Thymus (tissue), 11 donors: ENCODE measurements at regions not wholly inside any gene's neighbourhood (a gene's known extent, or its start where the extent isn't known, plus 50 kb on each side); places are given as distances from the start of the nearest gene placed in this dataset.

Experiments used
- DNase-seq, 9 donors: peaks; one replicate each; pipeline ENCODE4 v3.0.0-alpha.2; 2013; ENCODE audit warnings: low spot score in 9 of 9, low read depth in 6 of 9, missing footprints in 1 of 9
- H3K27ac ChIP-seq, 2 donors: one replicate each; pipeline ENCODE4 v1.5.1; 2013; ENCODE audit warnings: control low read depth in 1 of 2, low read depth in 1 of 2, low read length in 1 of 2, mild to moderate bottlenecking in 1 of 2, moderate library complexity in 1 of 2
- H3K27me3 ChIP-seq, 2 donors: one replicate each; pipeline ENCODE4 v1.5.1; 2013; ENCODE audit warnings: low read length in 1 of 2; ENCODE audit not compliant: control insufficient read depth in 2 of 2, insufficient read depth in 1 of 2
- H3K36me3 ChIP-seq, 2 donors: one replicate each; pipeline ENCODE4 v1.5.1; 2013; ENCODE audit warnings: low read length in 1 of 2, mild to moderate bottlenecking in 1 of 2, moderate library complexity in 1 of 2; ENCODE audit not compliant: control insufficient read depth in 2 of 2, insufficient read depth in 2 of 2
- H3K4me1 ChIP-seq, 2 donors: one replicate each; pipeline ENCODE4 v1.5.1; 2013; ENCODE audit warnings: low read length in 2 of 2; ENCODE audit not compliant: control insufficient read depth in 2 of 2, insufficient read depth in 2 of 2
- H3K4me3 ChIP-seq, 2 donors: one replicate each; pipeline ENCODE4 v1.5.1; 2013; ENCODE audit warnings: low read length in 2 of 2, control low read depth in 1 of 2, mild to moderate bottlenecking in 1 of 2
- H3K9me3 ChIP-seq, 2 donors: one replicate each; pipeline ENCODE4 v1.5.1; 2013; ENCODE audit warnings: low read length in 1 of 2, mild to moderate bottlenecking in 1 of 2; ENCODE audit not compliant: control insufficient read depth in 2 of 2, insufficient read depth in 1 of 2
- WGBS: extraction: QIAGEN DNeasy Blood & Tissue Kit; methylation state at CpG from one replicate; pipeline ENCODE4 v1.1.7; 2013; 5-methylcytosine and 5-hydroxymethylcytosine counted together
- donor health status: healthy.

DNA sequence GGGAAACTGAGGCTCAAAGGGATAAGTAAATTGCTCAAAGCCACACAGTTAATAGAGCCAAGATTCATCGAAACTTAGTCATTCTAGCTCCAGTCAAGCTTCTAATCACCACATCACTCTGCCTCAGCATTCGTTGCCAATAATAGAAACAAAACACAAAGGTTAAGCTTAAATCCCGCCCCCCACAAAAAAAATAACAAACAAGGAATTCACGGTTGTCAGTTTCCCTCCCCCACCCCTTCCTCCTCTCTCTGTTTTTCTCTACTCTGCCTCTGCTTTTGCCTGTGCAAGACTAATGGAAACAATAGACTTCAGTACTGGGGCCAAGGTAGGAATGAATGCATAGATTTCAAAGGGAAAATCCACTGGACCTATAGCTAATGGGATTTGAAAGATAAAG, 70.7 kb upstream of the ZNF644 start:
- Histone ChIP-seq H3K27ac (no peak overlapping the region), H3K4me3 (no peak overlapping the region), H3K4me1 (no peaks in the 10 kb centered on the region), H3K27me3 (no peaks in the 10 kb centered on the region), H3K9me3 (peaks cover 0 to 9% of the 10 kb centered on the region in 2 donors), H3K36me3 (no peaks in the 10 kb centered on the region)
- DNase-seq: no peak
- 55% methylated on average over 4 of the region's 4 CpGs for WGBS

- no peak overlapping the region for H3K27ac ChIP-seq
- no peak for DNase-seq
- no peak overlapping the region for H3K4me3 ChIP-seq
- H3K36me3 ChIP-seq: no peaks in the 10 kb centered on the region
- H3K9me3 ChIP-seq: peaks cover 0 to 9% of the 10 kb centered on the region in 2 donors
- WGBS: 60% methylated on average over 7 of the region's 7 CpGs
- H3K27me3 ChIP-seq: no peaks in the 10 kb centered on the region
- H3K4me1 ChIP-seq: no peaks in the 10 kb centered on the region
Observed at GRCh38 chr1:91091812-91092211, 70.0 kb upstream of the ZNF644 start.

DNA sequence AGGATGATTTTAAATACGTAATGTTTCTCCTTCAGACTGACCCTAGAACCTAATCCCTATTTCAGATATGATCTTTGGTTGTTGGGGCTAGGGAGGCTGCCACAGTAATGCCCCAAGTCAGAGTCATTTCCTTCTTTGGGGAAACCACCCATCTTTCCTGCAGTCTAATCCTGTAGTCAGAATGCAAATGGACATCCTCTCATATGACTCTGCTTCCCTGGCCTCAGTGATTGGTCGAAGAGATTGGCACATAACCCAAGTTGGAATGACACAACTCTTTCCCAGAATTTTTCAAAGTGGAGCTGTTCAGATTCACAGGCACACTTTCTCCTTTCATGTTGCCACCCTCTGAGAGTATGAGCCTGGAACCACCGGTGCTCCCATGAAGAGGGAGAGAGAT, 58.8 kb upstream of the ZNF644 start:
- H3K4me3 ChIP-seq: no peak overlapping the region
- no peaks in the 10 kb centered on the region for H3K27me3 ChIP-seq
- WGBS: 93% methylated on average over 3 of the region's 3 CpGs
- no peaks in the 10 kb centered on the region for H3K36me3 ChIP-seq
- H3K27ac ChIP-seq: no peak overlapping the region
- H3K9me3 ChIP-seq: peaks cover 0 to 4% of the 10 kb centered on the region in 2 donors
- no peak for DNase-seq
- H3K4me1 ChIP-seq: no peaks in the 10 kb centered on the region

DNA sequence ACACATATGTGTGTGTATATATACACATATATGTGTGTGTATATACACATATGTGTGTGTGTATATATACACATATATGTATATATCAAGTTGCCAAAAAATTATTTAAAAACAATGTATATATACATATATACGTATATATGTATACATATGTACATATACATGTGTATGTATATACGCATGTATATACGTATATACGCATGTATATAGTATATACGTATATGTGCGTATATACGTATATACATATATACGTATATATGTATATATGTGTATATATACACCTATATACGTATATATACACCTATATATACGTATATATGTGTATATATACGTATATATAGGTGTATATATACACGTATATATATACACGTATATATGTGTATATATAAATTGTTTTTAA, 57.0 kb upstream of the ZNF644 start:
- WGBS: 97% methylated on average over 13 of the region's 13 CpGs
- H3K27me3 ChIP-seq: no peaks in the 10 kb centered on the region
- no peak overlapping the region for H3K27ac ChIP-seq
- H3K9me3 ChIP-seq: no peaks in the 10 kb centered on the region
- no peak overlapping the region for H3K4me3 ChIP-seq
- H3K36me3 ChIP-seq: no peaks in the 10 kb centered on the region
- DNase-seq: no peak
- no peaks in the 10 kb centered on the region for H3K4me1 ChIP-seq

DNA sequence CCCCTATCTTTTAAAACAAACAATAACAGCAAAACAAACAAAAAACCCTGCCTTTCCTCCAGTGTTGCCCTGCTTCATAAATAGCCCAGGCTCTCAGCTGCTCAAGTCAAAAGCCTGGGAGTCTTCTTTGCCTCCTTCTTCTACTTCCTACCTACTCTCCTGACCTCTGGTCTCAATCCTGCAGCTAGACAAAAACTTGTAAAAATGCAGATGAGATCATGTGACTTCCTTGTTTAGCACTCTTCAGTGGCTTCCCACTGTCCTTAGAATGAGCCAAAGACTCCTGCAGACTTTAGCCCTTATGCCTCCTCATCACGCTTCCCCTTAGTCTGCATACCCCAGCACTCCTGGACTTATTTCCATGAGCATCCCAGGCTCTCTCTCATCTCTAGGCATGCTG, 55.0 kb upstream of the ZNF644 start:
- no peak for DNase-seq
- Histone ChIP-seq H3K4me3 (no peak overlapping the region), H3K27me3 (no peaks in the 10 kb centered on the region), H3K4me1 (no peaks in the 10 kb centered on the region), H3K27ac (no peak overlapping the region), H3K36me3 (no peaks in the 10 kb centered on the region), H3K9me3 (no peaks in the 10 kb centered on the region)
- WGBS: 98% methylated on average over 1 of the region's 1 CpG

DNA sequence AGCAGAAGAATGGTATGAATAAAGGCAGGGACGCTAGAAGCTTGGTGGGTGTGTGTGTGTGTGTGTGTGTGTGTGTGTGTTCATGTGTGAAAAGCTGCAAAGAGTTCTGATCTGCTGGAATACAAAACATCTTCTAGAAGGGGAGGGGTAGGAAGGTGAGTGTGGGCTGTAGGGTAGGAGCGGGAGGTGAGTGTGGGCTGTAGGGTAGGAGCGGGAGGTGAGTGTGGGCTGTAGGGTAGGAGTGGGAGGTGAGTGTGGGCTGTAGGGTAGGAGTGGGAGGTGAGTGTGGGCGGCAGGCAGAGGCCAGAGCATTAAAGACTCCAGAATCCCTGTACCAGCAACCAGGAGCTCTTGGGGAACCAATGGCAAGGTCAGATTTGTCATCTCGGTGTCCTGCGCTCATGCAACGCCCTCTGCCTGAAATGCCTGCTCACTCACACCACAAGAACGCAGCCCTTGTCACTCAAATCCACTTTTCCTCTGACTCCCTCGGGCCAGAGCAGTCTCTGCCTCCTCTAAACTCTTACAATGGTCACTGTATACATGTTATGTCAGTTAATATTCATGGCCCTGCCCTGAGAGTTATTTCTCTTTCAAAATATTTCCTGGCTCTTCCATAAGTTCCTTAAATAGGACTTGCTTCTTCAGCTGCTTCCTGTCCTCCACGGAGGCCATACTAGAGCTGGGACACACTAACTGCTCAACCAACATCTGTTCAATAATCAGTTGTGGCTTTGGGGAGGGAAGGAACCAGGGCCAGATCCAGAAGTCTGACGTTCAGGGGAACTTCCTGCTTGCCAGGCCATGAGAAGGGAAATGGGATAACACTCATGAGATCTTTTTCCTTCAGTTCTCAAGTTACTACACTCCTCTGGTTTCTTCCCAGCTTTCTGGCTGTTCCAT, 53.6 kb upstream of the ZNF644 start:
- Histone ChIP-seq H3K4me1 (no peaks in the 10 kb centered on the region), H3K36me3 (no peaks in the 10 kb centered on the region), H3K27ac (no peak overlapping the region), H3K27me3 (no peaks in the 10 kb centered on the region), H3K9me3 (no peaks in the 10 kb centered on the region), H3K4me3 (no peak overlapping the region)
- no peak for DNase-seq
- 77% methylated on average over 11 of the region's 11 CpGs for WGBS

DNA sequence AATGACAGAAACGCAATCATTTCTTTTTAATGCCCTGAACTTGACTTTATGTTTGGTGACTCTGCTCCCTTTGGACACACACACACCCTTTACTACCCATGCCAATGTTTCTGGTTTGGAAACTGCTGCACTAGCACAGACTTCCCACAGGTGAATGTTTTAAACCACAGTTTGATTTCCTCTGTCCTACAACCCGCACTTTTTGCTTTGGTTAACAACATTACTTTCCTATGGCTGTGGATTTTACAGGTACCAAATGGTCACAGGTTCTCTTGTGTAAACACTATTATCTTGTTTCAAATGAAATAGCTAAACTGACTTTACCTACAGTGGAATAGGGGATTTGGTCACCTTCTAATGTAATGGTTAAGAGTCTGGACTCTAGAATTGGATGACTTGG, 51.5 kb upstream of the ZNF644 start:
- no peaks in the 10 kb centered on the region for H3K9me3 ChIP-seq
- no peaks in the 10 kb centered on the region for H3K27me3 ChIP-seq
- H3K4me1 ChIP-seq: no peaks in the 10 kb centered on the region
- no peaks in the 10 kb centered on the region for H3K36me3 ChIP-seq
- 94% methylated on average over 2 of the region's 2 CpGs for WGBS
- H3K4me3 ChIP-seq: no peak overlapping the region
- H3K27ac ChIP-seq: no peak overlapping the region
- no peak for DNase-seq

- no peaks in the 10 kb centered on the region for H3K36me3 ChIP-seq
- 95% methylated on average over 5 of the region's 5 CpGs for WGBS
- no peak overlapping the region for H3K27ac ChIP-seq
- H3K4me3 ChIP-seq: no peak overlapping the region
- H3K27me3 ChIP-seq: no peaks in the 10 kb centered on the region
- DNase-seq: no peak
- no peaks in the 10 kb centered on the region for H3K4me1 ChIP-seq
- H3K9me3 ChIP-seq: no peaks in the 10 kb centered on the region
Observed at GRCh38 chr1:91071838-91072237, 50.0 kb upstream of the ZNF644 start.
